ENCODE measurements at regions not wholly inside any gene's neighbourhood (a gene's known extent, or its start where the extent isn't known, plus 50 kb on each side); places are given as distances from the start of the nearest gene placed in this dataset.

- no peak for DNase-seq (ENCODE audit: low spot score)
These were observed 310.5 kb downstream of the PLK2 start for GRCh38 chr5:58149345-58149744.

DNA sequence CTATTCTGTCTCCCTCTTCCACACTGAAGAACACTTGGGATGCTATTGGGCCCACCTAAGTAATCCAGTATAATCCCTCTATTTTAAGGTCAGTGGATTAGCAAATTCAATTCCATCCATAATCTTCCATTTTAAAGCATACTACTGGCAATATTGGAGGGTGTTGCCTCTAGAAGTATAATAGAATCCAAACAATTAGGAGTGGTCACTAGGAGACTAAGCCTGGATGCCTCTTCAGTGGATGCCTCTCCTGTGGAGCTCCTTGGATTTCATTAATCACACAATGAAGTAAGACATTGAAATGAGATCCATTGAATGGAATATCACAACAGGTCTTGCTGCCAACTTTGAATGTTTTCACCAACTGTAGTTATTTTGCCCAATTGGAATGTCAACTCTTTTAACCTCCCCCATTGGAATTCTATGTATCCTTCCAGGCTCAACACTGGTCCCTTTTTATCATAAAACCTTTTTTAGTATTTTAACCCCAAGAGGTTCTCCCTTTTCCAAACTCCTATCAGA, 311.6 kb downstream of the PLK2 start:
- DNase-seq (ENCODE audit: low spot score): no peak

DNA sequence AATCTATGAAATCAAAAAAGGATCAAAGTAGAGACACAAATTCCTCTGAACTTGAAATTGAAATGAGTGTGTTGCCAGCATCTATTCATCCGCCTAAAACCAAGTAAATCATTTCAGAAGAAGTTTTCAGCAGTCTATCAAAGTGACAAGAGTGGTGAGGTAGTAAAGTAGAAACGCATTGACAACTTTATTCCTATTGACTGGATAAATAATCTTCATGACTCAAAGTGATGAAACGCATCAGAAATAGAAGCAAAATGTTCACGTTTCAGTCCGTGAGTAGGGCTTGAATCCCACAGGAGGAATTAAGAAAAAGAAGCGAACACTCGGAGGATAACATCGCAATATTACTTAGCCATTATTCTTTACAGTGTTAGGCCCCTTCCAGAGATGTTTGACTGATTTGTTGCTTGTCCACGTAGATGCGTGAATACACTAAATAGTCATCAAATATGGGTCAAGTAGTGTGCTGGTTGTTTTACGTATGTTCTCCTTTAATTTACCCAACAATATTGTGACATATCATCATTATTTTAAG, 314.4 kb downstream of the PLK2 start:
- DNase-seq (ENCODE audit: low spot score): no peak

- no peak for DNase-seq (ENCODE audit: low spot score)
These were observed 316.2 kb downstream of the PLK2 start for GRCh38 chr5:58143727-58144126.

DNA sequence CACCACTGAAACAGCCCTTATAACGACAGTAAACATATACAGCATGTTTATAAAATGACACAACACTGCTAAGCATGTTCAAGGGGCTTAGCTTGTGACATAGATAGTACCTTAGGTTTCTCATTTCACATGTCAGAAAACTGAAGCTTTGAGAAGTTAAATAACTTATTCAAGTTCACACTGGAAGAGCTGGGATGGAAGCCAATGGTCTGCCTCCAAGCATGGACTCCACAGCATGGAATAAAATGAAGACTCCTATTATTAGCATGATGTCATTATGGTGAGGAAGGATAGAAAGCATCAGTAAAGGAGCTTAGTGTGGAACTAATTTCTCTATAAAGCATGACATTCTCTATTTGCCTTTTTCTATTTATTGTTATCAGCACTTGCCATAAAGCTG, 316.7 kb downstream of the PLK2 start:
- no peak for DNase-seq (ENCODE audit: low spot score)

DNA sequence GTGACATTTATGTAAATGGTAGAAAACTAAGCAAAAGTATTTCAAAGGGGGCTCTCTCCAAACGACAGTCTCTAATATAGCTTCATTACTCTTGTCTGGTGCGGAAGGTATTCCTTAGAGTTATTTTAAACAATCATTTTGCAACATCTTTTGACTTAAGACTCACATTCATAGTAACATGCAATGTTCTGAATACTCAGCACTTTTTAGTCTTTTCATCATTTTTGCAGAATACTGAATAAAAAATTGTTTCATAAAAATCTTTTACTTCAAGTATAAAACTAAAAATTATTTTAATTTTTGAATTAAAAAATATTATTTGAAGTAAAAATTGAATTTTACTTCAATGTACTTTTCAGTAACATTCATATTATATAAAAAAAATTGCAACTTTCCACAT, 321.1 kb downstream of the PLK2 start:
- DNase-seq (ENCODE audit: low spot score): no peak

- DNase-seq (ENCODE audit: low spot score): no peak
These were observed 323.5 kb downstream of the PLK2 start for GRCh38 chr5:58136406-58136805.

DNA sequence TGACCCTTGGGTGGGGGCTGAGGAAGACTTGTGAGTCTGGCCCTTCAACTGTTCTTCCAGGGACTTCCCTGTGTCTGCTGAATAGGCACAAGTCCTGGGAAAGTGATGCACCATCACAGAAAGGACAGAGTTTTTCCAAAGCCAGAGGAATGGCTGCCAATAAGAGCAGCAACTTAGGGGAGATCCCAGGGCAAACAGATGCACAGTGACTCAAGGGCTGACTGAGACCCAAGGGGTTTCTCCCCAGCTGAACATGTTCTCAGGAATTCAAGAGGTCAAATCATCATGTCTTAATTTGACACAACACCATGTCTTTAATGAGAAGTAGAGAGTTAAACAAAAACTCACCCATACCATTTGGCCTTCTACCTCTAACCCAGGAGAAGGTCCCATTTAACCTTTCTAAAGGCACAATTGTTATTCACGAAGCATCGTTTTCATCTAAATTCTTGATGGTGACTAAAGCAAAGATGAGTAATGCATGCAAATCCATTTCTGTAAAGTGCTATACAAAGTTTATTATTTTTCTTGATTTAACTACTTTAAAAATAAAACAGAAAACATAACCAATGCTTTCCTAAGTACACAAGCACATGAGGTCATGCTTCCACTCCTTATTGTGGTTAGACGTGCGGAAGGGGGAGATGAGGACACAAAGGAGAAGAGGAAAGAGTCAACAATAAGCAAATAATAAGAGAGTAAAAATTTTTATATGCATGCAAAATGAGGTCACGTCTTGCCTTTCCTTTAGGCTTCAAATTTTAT, 324.1 kb downstream of the PLK2 start:
- no peak for DNase-seq (ENCODE audit: low spot score)

GRCh38 chr5:58133631-58134296, 326.1 kb downstream of the PLK2 start:
- DNase-seq (ENCODE audit: low spot score): peak; percentile 23

DNA sequence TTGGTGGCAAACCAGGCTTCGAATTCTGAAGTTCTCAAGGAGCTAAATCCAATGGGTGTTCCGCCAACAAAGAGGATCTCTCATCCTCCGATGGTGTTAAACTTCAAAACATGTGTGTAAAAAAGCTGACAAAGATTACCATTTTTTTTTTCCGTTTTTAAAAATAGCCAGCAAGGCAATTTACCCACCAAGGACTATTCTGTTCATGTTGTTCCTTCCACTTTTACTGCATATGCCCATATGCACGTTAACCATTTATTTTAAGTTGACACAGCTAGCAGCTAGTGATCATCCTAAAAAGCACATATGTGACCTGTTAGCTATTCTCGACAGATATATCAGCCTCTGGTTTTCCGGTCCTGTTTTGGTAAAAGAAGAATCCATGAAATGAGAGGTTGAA, 326.7 kb downstream of the PLK2 start:
- DNase-seq (ENCODE audit: low spot score): no peak

- DNase-seq (ENCODE audit: low spot score): peak; percentile 14
These were observed 332.3 kb downstream of the PLK2 start for GRCh38 chr5:58127255-58128220.

DNA sequence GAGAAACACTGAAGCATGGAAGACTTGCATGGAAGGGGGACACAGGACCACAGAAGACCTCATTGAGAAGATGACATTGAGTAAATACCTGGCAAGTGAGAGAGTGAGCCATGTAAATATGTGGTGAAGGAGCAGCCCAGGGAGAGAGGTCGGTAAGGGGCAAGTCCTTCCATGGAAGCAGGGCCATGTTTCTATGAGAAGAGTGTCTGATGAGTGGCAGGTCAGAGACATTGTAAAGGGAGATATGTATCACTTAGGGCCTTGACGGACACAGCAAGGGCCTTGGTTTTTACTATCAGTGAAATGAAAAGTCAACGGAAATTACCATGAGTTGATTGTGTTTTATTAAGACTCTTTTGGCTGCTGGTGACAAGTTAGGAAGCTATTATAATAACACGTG, 336.4 kb downstream of the PLK2 start:
- no peak for DNase-seq (ENCODE audit: low spot score)

DNA sequence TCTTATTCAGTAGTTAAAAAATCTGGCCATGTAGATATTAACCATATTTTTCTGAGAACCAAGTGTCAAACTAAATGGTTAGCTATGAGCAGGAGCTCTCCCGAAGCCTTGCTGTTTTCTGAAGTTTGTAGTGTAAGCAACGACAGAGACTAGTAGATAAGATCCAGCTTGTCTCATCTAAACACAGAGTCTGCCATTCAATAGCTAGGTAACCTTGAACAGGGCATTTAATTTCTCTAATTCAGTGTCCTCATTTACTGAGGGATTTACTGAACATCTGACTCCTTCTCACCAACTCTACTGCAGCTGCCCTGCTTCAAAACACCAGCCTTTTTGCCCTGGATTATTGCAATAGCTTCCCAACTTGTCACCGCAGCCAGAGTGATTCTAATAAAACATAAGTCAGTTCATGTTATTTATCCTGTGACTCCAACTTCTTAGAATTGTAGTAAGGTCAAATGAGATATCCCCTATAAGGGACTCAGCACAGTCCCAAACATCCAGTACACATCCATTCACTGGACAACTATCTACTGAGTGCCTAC, 337.0 kb downstream of the PLK2 start:
- DNase-seq (ENCODE audit: low spot score): no peak

GRCh38 chr5:58122157-58122556, 337.7 kb downstream of the PLK2 start:
- DNase-seq (ENCODE audit: low spot score): no peak

DNA sequence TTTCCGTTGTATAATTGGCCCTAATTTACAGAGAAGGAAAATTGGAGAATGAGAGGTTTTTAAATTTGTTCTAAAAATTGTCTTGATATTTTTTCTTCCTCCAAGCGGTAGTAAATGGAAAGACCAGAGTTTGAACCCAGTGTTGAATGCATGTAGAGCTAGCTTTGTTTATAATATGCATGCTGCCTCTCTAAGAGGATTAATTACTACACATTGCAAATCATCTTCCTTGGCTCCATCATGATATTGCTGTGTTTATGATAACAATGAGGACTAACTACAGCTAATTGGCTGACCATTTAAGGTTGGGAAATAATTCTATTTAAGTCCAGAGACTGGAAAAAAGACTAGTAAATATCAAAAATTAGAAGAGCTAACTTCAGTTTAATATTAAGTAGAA, 338.5 kb downstream of the PLK2 start:
- no peak for DNase-seq (ENCODE audit: low spot score)

- DNase-seq (ENCODE audit: low spot score): no peak
These were observed 342.3 kb downstream of the PLK2 start for GRCh38 chr5:58117542-58117941.

- DNase-seq (ENCODE audit: low spot score): no peak
These were observed 343.5 kb downstream of the PLK2 start for GRCh38 chr5:58116346-58116745.

DNA sequence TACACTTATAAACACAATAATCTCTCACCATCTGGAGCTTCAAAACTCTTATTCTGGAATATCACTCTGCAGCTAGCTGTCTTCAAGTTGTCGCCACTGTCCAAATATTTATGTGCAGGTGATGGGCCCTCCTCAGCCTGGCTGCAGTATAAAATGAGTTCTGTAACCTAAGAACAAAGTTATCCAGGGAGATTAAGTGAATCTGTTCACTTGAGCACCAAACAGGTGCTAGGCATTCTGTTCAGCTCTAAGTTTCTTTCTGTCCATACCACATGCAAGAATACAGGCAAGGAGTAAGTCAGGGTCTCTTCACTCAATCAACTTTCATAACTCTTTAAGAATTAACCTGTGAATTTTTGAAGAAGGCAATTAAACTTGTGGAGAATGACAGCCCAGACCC, 344.1 kb downstream of the PLK2 start:
- DNase-seq (ENCODE audit: low spot score): no peak

DNA sequence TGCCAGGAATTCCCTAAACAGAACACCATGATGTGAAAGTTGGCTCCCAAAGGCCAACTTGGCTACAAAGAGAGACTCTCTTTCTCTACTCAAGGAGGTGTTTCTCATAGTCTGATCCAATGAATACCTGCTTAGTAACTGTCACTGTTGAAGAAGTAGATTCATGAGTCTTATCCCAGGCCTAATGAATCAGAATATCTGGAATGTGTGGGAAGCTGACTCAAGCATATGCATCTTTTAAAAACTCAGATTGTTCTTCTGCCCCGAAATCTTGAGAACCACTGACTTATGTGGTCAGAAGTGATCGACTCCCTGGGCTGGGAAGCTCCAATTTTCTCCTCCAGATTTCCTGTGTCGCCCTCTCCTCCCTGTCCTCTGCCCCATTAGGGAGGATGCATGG, 345.6 kb downstream of the PLK2 start:
- DNase-seq (ENCODE audit: low spot score): no peak

GRCh38 chr5:58113172-58113571, 346.7 kb downstream of the PLK2 start:
- DNase-seq (ENCODE audit: low spot score): no peak

GRCh38 chr5:58108511-58108910, 351.4 kb downstream of the PLK2 start:
- no peak for DNase-seq (ENCODE audit: low spot score)

GRCh38 chr5:58107704-58108103, 352.2 kb downstream of the PLK2 start:
- DNase-seq (ENCODE audit: low spot score): no peak
